ENCODE measurements at regions not wholly inside any gene's neighbourhood (a gene's known extent, or its start where the extent isn't known, plus 50 kb on each side); places are given as distances from the start of the nearest gene placed in this dataset.

- no peak for DNase-seq (ENCODE audit: low read depth)
Measured at GRCh38 chr6:87908978-87909811, 138.4 kb upstream of the SPACA1 start.

DNA sequence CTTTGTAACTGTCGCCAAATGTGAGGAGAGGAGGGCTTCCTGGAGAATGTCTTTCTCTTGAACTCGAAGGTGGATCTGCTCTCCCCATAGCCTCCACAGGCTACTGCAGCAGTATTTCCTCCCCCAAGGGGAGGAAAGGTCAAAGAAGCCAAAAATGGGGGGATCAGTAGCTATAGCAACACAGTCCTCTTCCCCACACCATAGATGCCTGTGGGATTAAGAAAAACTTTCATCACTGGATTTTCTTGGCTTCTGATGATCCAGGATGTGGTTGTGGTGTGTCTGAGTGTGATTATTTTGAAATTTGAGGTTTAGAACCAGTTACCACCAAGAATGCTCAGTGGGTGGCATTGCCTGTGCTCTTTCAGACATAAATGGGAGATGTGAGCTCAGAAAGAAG lies 140.1 kb upstream of the SPACA1 start:
- DNase-seq (ENCODE audit: low read depth) = no peak

GRCh38 chr6:87905101-87905641 lies 142.5 kb upstream of the SPACA1 start:
- DNase-seq (ENCODE audit: low read depth) = no peak

GRCh38 chr6:87904011-87904410 lies 143.6 kb upstream of the SPACA1 start:
- no peak for DNase-seq (ENCODE audit: low read depth)

GRCh38 chr6:87903323-87903722 lies 144.3 kb upstream of the SPACA1 start:
- DNase-seq (ENCODE audit: low read depth) = no peak

DNA sequence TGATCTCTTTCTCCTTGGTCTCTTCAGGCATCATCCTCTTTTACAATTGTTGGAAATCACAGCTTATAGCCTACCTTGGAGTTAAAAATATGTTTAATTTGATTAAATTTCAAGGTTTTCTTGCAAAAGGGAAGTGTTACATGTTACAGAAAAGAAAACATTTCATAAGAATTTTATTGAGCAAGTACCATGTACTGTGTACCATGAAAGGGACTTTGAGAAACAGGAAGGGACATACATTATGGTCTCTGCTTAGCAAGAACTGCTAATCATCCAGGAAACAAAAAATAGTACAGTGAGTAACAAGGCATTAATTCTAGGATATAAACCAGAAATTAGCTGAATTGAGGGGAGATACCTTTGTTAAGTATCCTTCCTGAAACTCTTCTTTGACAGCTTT lies 145.3 kb upstream of the SPACA1 start:
- no peak for DNase-seq (ENCODE audit: low read depth)

GRCh38 chr6:87901613-87902012 lies 146.0 kb upstream of the SPACA1 start:
- no peak for DNase-seq (ENCODE audit: low read depth)

DNA sequence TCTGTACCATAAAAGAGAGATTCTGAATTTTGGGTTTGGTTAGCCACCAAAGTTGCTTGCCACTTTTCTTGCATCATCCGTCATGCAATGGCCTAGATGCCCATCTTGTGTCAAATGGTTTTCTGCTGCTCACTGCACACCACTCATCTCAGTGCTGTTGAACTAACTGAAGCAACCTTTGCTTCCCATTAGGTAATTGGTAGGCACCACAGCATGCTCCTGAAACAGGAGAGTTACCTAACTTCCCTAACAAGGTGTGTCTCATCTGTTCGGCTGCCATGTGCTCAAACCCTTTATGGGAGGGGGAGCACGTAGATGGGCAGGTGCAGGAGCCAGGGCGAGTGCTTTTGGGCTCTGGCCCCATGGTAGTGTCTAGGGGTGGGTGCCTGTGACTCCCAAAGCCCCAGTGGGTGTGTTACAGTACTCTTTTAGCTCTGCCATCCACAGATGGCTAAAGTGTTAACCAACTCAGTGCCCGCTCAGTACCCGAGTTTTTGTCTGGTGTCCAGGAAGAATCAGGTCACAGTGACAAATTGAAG lies 147.4 kb upstream of the SPACA1 start:
- no peak for DNase-seq (ENCODE audit: low read depth)

GRCh38 chr6:87899499-87900147 lies 148.0 kb upstream of the SPACA1 start:
- no peak for DNase-seq (ENCODE audit: low read depth)

DNA sequence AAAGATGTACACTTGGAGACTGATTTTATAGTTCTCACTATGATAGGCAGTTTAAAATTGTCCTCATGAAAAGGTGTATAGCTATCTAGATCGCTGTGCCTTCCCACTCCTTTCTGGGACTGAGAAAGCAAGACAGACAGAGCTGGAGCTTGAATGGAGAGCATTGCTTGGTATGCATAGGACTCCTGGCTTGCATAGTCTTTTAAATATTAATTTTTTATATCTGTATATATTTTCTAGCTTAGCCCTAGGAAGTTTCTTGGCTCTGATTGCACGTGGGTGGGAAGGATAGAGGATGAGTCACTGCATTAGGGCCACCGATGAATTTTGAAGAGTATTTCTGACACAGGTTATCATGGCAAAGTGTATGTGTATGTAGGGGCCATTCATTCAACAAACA lies 150.0 kb upstream of the SPACA1 start:
- DNase-seq (ENCODE audit: low read depth) = no peak

- DNase-seq (ENCODE audit: low read depth) = no peak
Measured at GRCh38 chr6:87897013-87897412, 150.6 kb upstream of the SPACA1 start.

DNA sequence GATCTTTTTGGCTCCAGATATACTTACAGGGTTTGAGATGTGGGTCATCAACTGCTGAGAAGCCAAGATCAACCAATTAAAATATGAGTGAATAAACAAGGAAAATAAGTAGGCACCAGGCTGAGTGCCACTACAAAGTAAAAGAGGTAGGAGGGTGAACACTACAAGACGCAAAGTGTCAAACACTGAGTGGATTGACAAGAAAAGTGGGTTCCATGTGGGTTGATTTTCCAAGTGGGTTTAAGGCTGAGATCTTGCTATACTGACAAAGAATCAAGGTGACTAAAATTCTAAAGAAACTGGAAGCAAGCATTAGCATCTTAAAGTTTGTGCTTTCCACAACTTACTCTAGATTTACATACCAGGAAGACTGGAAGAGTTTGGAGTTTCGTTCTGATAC lies 160.4 kb upstream of the SPACA1 start:
- DNase-seq (ENCODE audit: low read depth) = no peak

DNA sequence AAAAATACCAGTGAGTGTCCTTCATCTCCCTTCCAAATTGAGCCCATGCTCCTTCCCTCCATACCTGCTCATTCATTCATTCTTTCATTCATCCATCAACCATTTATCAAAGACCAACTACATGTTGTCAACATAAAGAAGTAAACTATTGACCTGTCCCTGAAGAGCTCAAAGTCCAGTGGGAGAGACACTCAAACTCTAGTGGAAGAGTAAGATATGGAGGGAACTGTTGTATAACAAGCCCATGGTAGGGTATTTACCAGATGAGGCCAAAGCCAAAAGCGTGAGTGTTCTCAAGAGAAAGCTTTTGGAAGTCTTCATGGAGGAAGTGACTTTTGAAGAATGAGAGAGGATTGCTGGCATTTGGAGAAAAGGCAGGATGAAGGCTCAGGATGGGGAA lies 163.4 kb upstream of the SPACA1 start:
- DNase-seq (ENCODE audit: low read depth) = no peak

DNA sequence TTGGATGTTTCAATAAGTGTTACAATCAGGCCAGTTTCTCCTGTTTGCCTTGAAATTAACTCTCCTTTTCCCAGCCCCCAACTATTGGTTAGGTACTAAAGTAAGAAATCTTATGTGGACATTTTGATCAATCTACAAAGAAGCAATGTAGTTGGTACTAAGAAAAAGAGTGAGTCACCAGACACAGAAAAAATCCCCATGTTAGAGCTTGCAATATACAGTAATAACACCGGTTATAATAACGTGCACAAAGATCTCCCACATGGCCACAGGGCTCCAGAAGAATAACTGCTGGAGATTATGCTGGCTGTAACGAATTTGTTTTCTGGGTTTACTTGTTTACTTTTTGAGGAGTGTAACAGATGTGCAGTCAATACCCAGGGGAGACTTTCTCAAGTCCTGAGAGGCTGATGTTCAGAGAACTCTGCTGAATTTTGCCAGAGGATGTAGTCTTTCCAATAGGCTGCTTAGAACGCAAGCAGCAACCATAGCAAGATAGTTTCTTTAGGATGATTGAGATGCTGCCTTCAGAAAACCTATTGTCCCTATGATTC lies 166.2 kb upstream of the SPACA1 start:
- DNase-seq (ENCODE audit: low read depth) = no peak

DNA sequence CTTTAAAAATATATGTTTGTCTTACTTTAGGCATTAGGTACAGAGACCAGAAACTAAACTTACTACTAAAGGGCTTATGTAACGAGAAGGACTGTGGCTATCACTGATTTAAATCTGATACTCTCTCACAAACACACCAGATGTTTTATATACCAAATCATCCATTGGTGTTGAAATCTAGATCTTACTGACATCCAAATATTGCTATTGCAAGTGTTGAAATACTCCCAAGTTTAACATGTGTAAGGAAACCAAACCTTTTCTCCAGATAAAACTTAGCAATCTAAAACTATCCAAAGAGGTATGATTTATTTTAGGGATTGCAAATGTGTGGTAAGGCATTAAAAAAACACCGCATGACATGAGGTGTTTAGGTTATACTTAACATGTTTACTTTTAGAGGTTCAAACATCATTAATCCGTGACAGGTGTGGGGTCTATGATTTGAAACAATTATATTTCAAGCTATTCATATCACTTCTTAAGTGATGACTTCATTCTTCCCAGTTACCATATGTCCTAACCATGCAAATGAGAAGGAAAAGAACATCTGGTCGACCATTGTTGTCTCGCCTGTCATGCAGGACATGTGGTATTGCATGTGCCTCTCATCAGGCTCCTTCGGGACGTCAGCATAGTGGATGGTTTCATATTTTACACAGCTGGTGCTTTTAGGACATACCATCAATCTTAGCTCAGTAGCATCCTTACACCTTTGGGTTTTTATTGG lies 168.3 kb upstream of the SPACA1 start:
- no peak for DNase-seq (ENCODE audit: low read depth)

- no peak for DNase-seq (ENCODE audit: low read depth)
Measured at GRCh38 chr6:87875781-87876180, 171.9 kb upstream of the SPACA1 start.

DNA sequence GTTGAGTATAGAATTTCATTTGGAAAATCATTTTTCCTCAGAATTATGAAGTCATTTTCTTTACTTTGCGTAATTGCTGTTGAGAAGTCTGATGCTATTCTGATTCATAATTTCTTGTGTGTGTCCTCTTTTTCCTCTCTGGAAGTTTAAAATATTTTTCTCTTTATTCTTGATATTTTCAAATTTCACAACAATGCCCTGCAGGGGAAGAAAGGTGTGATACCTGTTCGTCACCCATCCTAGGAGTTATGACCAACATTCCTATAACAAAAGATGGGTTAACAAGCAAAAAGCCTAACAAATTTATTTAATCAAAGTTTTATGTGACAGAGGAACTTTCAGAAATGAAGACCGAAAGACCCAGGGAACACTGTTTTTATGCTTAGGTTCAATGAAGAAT lies 171.5 kb upstream of the AKIRIN2 start:
- DNase-seq (ENCODE audit: low read depth) = no peak

DNA sequence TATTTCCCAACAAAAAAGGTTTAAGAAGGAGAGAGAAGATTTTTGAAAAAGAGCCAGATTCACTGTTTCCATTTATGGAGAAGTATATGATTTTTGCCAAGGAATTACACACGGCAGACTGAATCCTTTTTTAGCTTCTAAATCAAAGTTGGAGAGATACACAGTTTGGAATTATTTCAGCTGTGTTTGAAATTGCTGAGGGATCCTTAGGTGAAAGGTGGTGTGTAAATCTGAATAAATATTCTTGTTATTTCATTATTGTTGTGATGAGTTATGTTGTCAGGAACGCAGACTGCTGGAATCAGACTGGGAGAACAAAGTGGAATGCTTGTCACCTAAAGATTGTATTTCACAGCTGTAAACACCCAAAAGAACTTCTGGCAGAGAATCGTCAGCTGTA lies 168.5 kb upstream of the AKIRIN2 start:
- no peak for DNase-seq (ENCODE audit: low read depth)

GRCh38 chr6:87869064-87869905 lies 167.3 kb upstream of the AKIRIN2 start:
- no peak for DNase-seq (ENCODE audit: low read depth)

- DNase-seq (ENCODE audit: low read depth) = no peak
Measured at GRCh38 chr6:87860902-87861301, 158.9 kb upstream of the AKIRIN2 start.

- DNase-seq (ENCODE audit: low read depth) = no peak
Measured at GRCh38 chr6:87858440-87858839, 156.4 kb upstream of the AKIRIN2 start.

Data from stimulated activated CD4-positive, alpha-beta T cell treated with anti-CD3 and anti-CD28 coated beads, Interleukin-2, amount 100 ng/mL, for 4 hours (primary cell).